DMS 273 treated with DMSO at 0.1 percent for 48 hours (cell line): ENCODE measurements at regions not wholly inside any gene's neighbourhood (a gene's known extent, or its start where the extent isn't known, plus 50 kb on each side); places are given as distances from the start of the nearest gene placed in this dataset.

ENCODE experiments used
- DNase-seq: peaks from one replicate; lab custom pipeline; 2025; lab: John Stamatoyannopoulos, UW

- no peak for DNase-seq
These were observed 471.5 kb upstream of the AGTR1 start for GRCh38 chr3:148226246-148226645.

GRCh38 chr3:148227534-148227933, 470.2 kb upstream of the AGTR1 start:
- DNase-seq = no peak

GRCh38 chr3:148229107-148229506, 468.6 kb upstream of the AGTR1 start:
- no peak for DNase-seq

- no peak for DNase-seq
These were observed 467.2 kb upstream of the AGTR1 start for GRCh38 chr3:148230473-148230872.

GRCh38 chr3:148232389-148232788, 465.3 kb upstream of the AGTR1 start:
- DNase-seq = no peak

- DNase-seq = no peak
These were observed 464.3 kb upstream of the AGTR1 start for GRCh38 chr3:148233403-148233802.

DNA sequence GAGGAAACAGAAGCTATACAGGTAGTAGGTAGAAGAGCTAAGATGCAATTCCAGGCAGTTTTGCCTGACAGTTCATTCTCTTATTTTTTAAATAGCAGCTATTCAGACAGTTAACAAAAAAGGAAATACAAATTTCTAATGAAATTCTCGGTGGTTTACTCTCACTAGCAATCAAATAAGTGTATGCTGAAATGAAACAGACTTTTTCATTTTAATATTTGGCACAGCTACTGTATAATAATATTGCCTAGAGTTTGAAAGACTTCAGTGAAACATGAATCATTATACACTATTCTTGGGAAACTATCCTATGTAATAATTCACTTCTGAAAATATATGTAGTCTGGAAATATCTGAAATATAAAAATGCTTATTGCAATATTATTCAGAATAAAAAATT, 463.2 kb upstream of the AGTR1 start:
- DNase-seq = no peak

DNA sequence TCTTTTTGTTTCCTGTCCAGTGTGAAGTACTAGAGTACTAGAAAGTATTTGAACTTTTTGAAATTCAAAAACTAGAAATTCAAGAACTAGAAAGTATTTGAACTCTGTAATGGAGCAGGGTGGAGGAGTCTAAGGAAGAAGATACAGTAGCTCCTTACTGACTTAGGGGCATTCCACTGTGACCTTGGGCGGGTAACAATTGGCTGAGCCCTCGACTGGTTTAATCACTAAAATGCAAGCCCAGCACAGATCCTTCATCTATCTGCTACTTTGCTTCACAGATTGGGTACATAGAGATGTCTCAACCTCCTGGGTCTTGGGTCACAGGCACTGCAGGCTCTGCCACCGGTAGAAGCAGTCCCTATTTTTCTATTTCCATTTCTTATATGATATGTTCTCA, 462.1 kb upstream of the AGTR1 start:
- no peak for DNase-seq

GRCh38 chr3:148238421-148238821, 459.3 kb upstream of the AGTR1 start:
- DNase-seq = no peak

DNA sequence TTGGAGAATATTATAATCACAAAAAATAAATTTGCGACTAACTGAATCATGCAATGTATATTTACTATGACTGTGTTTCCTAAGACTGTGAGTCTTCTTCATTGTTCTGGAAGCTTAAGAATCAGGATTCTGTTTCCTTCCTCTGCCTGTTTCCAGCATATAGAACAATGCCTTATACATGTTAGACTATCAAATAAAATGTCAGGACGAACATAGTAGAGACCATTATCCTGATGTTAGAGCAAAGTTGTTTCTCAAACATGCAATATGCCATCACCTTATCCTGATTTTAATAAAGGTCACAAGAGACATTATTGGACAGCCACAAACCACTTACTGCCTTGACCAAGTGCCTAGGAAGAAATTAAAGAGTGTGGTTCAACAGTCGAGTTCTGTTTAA, 457.4 kb upstream of the AGTR1 start:
- no peak for DNase-seq

DNA sequence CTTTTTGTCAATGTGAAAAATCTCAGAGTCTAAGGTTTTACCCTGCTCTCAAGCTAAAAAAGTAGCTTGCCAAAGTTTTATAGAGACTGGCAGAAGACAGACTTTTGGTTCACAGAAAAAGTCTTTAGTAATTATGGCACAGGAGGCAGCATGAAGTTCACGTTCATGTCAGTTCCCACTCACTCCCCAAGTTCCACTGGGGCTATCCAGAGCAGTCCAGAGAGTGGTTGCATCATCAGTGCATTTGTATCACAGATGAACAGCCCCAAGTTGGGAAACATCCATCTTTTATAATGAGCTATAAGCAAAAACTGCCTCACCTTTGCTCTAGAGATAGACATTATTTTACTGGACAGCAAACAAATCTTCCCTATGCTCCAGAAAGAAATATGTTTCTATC, 454.1 kb upstream of the AGTR1 start:
- no peak for DNase-seq

GRCh38 chr3:148246291-148246923, 451.3 kb upstream of the AGTR1 start:
- DNase-seq = no peak

- DNase-seq = no peak
These were observed 444.0 kb upstream of the AGTR1 start for GRCh38 chr3:148253713-148254112.

DNA sequence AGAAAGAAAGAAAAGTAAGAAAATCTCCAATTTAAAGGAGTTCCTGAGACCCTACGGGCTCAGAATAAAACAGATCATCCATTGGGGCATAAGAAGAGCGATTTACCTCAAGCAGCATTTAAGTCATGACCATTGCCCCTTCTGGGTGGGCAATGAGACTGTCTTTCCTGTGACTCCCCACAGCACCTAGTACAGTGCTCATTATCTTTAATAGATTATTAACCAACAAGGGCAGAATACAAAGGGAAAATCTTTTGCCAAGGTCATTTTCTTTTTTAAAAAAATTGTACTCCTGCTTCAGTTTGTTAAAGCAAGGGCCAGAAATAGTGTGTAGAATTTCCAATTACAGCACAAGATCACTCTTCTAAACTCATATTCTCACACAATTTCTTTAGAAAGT, 443.3 kb upstream of the AGTR1 start:
- DNase-seq = no peak

GRCh38 chr3:148255981-148256969, 441.4 kb upstream of the AGTR1 start:
- no peak for DNase-seq

DNA sequence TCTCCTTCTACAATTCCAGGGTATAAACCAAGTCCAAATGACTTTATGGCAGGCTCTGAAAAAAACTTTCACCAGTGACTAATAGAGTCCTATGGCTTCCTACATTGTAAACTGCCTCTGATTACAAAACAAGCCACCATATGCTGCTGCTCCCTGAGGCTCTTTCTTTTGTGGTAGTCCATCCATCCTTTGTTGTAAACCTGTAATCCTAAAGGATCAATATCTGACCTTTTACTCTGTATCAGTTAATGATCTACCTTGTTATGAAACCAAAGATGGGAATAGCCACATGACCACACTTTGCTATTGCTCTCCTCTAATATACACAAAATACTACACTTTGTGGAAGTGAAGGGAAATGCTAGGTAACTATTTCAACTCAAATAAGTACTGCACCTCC, 434.7 kb upstream of the AGTR1 start:
- DNase-seq = no peak

DNA sequence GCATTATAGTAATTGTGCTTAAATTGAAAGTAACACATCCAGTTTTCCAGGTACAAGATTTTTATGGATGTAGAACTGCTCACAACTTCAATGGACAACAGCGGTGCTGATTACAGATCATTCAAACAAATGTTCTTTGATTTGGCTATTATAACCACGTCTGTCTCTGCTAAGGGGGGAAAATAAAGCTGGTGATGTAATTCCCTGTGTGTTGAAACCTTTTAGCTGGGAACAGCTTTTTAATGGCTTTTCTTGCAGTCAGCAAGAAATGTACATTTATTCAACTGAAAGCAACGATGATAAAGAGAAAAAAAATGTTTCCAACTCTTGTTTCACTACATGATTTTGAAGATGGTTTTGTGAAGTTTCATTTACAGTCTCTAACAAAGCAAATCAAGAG, 431.9 kb upstream of the AGTR1 start:
- DNase-seq = no peak

DNA sequence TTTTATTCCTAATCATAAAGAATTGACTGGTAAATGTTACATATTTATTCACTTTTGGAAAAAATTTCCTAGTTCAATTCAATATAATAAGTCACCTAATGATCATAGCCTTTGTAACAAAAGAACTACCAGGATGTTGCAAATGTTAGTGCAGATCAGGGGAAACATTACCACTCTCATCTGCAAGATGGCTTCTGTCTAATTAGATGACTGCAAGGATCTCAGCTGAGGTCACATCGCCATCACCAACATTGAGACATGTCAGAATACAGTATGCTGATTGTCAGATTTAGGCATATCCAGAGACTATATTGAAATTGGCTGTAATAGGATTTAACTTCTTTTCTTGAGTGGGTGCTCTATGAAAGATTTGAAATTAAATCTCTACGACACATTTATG, 431.4 kb upstream of the AGTR1 start:
- no peak for DNase-seq

DNA sequence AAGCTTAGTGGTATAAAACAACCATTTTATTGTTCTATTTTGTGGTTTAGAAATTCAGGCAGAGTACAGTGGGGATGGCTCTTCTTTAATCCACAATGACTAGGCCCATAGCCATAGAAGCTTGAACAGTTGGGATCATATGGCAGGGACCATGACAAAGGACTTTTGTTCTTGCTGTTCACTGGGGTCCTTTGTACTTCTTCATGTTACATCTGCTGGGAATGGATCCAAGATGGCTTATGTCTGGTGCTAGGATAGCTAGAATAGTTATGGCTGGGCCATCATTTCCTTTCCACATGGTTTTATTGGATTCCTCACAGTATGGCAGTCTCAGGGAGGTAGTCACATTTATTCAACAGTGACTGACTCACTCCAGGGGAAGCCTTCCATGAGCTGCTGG, 427.9 kb upstream of the AGTR1 start:
- no peak for DNase-seq

GRCh38 chr3:148280623-148281242, 417.0 kb upstream of the AGTR1 start:
- DNase-seq = no peak

- DNase-seq = no peak
These were observed 408.5 kb upstream of the AGTR1 start for GRCh38 chr3:148289159-148289558.

- no peak for DNase-seq
These were observed 400.7 kb upstream of the AGTR1 start for GRCh38 chr3:148297013-148297412.

GRCh38 chr3:148307443-148307843, 390.3 kb upstream of the AGTR1 start:
- no peak for DNase-seq
